HG03457 (cell line): ENCODE measurements at regions not wholly inside any gene's neighbourhood (a gene's known extent, or its start where the extent isn't known, plus 50 kb on each side); places are given as distances from the start of the nearest gene placed in this dataset.
"Not testable (repeated sequence)": the region's sequence is repeated elsewhere in the genome, so short reads cannot be mapped to it uniquely, and the experiment has no call there.

Source experiments
- ATAC-seq: cut with Tn5 transposase; IDR thresholded peaks from one replicate; pipeline ENCODE4 v1.9.1; 2021; ENCODE audit warnings: moderate number of reproducible peaks; ENCODE audit not compliant: unreplicated experiment

DNA sequence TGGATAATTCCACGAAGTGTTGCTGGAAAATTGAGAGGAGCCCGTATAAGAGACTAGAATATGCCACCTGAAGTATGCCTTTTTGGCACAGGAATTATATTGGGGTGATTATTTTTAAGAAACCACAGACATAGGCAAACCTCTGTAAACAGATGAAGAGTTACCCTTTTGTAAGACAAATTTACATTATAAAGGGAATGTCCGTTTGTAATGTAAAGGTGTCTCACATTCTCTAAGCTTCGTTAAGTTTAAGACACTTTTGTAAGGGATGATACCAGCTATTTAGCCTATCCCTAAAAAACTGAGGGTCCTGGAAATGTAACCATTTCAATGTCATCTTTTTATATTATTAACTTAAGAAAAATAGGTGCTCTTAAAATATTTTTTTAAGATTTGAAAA is 432.8 kb upstream of the SYT4 start:
- ATAC-seq: no peak

DNA sequence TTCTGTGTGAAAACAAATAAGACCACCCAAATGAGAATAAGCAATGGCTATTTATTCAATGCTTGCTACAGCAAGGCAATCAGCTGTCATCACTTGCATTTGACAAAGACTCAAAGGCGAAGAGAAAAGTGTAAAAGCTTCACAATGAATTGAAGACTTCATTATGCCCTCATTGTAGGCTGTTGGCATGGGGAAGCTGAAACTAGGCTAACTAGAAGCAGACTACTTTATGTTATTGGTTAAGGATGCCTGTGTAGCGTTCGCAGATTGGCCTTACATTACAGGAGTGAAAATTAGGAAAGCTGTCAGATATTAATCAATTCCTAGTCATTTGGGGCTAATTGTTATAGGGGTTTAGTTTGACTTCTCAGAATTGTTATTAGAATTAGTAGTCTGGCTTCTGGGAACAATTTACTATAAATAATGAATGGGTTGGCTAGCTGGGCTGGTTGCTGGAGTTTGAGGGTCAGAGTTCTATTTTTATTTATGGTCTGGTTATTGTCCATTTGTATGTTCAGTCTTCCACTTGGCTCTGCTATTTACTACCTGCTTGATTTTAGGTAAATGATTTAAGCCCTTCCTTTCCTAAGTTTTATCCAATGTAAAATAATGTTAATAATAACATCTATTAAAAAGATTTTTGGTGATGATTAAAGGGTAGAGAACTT is 437.2 kb upstream of the SYT4 start:
- ATAC-seq: no peak

DNA sequence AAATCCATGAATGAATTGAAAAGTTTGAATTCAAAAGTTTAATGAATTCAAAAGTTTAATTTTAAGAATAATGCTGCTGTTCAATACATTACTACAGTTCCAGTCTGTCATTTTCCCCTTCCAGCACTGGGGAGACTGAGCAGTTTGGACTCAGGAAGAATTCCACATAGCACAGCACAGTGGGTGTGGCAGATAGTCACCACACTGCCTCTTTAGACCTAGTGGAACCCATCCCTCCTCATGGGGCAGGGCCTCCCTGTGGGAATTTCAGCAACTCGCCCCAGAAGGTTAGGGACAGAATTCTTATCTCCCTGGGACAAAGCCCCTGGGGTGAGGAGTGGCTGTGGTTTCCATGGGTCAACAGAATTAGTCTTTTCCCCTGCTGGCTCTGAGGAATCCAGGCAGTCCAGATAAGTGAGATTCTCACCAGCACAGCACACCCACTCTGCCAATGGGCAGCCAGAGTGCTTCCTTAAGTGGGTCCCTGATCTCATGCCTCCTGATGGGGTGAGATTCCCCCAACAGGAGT is 442.0 kb upstream of the SYT4 start:
- ATAC-seq: no peak

DNA sequence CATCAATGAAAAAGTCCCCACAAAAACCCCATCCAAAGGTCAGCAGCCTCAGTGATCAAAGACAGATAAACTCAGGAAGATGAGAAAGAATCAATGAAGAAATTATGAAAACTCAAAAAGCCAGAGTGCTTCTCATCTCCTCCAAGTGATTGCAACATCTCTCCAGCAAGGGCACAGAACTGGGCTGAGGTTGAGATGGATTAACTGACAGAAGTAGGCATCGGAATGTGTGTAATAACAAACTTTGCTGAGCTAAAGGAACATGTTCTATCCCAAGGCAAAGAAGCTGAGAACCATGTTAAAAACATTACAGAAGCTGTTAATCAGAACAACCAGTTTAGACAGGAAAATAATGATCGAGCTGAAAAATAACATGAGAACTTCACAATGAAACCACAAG is 442.8 kb upstream of the SYT4 start:
- no peak for ATAC-seq

DNA sequence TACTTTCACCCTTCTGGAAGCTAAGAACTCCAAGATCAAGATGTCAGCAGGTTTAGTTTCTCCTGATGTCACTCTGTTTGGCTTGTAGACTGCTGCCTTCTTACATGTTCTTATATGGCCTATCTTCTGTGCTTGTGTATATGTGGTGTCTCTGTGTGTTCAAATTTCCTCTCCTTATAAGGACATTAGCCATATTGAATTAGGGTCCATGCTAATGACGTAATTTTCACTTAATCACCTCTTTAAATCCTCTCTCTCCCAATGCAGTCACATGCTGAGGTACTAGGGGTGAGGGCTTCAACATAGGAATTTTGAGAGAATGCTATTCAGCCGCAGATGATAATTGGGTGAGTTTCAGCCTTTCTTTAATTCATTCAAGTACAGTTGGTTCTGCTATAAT is 458.3 kb upstream of the SYT4 start:
- ATAC-seq: no peak

DNA sequence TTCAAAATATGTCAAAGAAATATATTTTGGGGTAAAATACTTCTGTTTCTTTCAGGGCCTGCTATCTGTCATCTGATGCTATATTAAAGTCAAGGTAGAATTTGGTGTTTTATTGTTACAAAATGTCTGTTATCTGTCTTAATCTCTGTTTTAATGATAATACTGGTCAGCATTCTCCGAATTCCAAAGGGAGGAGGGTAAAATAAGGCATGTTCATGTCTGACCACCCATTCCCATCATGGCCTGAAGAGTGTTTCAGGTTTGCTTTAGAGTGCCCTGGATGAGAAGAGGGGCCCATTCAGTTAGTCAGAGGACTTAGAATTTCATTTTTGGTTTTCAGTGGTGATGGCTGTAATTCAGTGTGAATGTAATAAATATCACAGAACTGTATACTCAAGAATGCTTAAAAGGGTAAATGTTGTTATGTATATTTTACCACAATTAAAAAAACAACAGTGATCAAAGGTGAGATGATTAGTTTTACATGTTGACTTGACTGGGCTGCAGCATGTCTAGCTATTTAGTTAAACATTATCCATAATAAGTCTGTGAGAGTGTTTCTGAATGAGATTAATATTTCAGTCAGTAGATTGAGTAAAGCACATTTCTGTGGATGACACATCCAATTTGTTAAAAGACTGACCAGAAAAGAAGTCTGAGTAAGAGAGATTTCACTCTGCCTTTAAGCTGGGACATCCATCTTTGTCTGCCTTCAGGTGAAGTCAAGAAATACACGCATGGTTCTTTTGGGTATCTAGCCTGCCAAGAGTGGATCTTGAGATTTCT is 467.9 kb upstream of the SYT4 start:
- ATAC-seq: no peak

DNA sequence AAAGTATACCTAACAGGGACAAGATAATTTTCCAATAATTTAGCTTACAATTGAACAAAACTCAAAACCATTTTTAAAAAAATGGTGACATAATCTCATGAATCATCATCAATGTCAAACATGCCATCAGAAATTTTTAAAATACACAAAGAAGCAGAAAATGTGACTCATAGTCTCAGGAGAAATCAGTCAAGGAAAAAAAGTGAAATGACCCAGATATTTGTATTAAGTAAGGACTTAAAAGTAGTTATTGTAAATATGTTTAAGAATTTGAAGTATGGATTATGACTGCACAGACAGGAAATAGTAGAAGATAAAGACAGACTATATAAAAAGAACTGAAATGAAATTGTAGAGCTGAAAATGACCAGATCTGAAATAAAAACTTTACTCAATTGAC is 473.9 kb upstream of the SYT4 start:
- no peak for ATAC-seq

DNA sequence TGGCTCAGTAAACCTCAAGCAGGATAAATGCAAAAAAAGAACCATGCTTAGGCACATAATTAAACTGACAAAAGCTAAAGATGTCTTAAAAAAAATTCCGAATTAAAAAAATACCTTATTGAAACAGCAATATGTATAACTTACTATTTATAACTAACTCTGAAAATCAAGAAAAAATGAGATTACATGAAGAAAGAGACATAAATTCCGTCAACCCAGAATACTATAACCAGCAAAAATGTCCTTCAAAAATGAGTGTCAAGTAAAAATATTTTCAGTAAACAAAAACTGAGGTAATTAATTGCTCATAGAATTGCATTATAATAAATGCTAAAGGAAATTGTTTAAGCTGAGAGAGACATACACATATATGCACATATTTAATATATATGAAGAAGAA is 474.5 kb upstream of the SYT4 start:
- ATAC-seq: no peak

DNA sequence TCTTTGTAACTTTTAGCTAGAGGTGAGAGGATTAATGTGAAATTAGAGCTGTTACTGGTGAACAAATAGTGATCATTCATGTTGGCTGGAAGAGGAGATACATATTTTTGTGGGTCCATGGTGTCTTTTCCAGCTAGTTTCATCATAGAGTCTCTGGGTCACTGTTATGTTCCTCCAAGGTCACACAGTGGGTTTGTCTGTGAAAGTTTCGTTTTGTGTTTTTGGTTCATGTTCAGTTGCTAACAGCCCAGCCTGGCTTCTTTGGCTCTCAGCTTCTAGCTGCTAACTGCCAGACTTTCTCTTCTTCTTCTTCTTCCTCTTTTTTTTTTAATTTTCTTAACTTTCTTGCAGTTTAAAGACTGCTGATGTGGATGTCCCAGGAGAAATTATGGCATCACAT is 480.0 kb upstream of the SYT4 start:
- ATAC-seq: no peak

DNA sequence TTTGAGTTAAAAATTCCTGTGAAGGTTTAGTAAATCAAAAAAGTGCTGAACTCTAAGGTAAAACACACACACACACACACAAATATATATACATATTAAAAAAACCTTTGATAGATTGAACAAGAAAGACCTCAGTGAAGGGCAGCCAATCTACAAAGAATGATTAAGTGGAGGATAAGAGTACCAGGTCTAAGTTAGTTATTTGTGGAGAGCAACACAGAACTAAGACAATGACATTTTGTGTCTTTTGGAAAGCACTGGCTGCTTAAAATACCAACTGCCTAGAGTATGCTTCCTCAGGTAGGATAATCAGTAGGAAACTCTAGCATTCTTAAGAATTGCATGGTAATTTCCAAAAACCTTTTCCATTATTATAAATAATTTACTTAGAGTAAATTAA is 481.4 kb upstream of the SYT4 start:
- no peak for ATAC-seq

DNA sequence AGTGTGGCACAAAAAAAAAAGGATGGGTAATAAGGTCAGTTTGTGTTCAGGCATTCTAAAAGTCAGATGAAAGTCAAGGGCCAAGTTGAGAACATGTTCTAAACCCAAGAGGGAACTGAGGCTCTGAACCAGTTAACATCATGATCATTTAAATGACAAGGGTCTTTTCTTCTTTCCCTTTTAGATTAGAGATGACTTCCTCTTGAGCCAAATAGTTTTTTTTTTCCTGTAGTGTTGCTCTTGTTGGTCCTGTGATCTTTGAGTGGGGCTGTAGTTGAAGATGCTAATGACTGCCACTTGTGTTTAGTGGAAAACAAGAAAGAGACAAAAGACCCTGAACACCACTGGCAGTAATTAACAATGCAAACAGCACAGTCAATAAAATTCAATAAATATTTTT is 482.7 kb upstream of the SYT4 start:
- no peak for ATAC-seq

DNA sequence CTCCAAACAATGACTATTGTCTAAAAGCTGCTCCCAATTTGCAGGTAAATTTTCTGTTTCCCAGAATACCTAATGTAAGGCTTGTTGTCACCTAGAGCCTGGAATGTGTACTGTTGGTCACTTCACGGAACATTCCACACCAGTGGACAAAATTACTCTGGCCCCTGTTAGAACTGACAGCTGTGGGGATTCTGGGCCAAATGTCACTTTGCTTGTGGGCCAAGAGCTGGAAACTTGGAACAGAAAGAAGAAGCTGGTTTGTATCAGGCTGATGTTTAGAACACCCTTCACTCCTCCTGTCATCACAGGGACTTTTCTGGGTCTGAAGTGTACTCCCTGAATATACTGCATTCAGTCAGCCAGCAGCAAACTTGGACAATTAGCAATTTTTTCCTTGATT is 495.6 kb upstream of the SYT4 start:
- no peak for ATAC-seq

DNA sequence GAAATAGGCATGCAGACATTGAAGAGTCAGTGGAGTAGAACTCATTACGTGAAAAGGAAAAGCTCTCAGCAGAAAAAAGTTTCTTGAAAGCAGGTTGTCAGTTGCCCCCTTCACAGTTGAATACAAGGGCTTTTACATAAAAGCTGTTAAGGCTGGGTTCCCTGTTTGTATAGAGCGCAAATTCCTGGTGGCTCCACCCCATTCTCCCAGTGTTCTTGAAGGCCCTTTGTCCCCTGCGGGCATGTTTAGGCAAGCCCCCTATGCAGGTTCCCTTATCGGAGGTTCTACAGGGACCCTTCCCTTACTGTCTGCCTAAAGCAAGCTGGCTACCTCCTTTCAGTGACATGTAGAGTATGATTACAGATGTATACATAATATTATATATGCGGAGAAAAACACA is 497.2 kb upstream of the SYT4 start:
- no peak for ATAC-seq

DNA sequence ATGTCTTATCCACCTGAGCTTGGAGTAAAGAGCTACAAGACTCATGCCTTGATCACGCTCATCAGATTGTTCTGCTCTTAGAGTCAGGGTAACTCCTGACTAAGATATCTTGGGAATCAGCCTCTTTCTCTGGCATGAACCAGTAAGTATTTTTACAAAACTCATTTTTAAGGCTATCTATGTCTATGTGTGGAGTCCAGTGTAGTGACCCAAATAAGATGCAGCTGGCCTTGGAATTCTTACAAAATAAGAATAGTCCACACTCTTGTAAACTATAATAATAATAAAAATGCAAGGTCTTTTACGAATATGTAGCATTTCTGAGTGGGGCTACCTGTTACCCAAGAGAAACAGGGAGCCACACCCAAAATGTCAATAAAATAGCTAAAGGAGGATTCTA is 498.3 kb upstream of the SYT4 start:
- no peak for ATAC-seq

DNA sequence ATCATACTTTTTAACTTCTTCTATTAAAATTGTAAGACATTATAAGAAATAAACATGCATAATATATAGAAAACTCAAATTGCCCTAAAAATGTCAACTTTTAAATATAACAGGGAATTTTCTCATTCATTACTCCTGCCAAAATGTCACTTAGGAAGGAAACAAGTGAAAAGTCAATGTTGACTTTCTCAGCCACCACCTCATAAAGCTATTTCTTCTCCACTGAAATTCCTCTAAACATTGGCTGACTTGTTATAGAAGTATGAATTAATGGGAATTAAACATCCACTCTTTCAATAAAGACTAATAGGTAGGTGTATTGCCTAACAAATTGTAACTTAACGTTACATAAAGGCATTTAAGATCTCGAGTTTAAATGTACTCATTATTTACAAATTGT is 499.7 kb upstream of the SYT4 start:
- ATAC-seq: no peak

DNA sequence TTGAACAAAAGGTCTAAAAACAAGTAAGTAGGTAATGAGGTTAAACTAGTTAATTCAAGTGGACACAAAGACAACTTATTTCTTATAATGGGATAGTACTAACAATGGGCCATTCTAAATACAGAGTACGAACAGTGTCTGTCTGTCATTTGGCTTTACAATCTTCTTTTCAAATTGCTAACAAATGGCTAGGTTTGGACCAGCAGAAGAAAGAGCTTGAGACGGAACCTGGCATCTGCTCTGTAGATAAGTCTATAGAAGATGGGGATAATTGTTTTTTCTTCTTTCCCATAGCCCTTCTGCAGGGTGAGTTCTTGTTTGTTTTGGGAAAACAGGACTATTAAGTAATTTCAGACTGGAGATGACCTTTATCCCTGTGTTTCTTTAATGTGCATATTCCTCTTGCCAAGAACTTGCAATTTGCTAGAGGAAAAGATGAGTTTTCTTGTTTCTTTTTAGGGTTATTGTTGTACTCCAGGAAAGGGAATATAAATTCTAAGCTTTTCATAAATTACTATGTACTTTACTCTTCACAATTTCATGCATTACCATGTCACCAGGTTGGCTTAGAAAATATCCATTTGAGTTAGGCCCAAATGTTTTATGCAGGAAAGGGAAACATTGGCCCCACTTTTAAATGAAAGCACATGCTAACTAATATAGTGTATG is 500.5 kb upstream of the SYT4 start:
- no peak for ATAC-seq

DNA sequence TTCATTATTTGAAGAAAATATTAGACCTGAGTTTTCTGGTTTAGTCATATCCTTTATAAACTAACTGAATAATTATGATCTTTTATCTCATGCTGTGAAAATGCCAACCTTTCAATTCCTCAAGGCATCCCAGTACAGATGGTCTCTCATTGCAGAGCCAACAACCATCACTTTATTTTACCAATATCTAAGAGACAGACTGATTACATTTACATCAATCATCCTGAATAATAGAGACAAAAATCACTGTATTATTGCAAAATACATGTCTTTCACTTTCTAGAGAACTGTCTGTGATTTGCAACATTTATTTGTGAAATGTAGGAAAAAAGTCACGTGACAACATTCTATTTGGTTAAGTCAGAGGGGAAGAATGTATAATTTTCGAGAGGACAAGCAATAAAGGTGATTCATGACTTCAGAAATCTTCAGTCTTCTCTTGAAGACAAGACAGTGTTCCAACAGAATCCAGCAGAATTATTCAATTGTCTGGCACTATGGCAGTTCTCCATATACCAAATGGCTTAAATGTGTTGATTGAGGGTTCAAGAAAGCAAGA is 503.6 kb upstream of the SYT4 start:
- ATAC-seq: no peak

DNA sequence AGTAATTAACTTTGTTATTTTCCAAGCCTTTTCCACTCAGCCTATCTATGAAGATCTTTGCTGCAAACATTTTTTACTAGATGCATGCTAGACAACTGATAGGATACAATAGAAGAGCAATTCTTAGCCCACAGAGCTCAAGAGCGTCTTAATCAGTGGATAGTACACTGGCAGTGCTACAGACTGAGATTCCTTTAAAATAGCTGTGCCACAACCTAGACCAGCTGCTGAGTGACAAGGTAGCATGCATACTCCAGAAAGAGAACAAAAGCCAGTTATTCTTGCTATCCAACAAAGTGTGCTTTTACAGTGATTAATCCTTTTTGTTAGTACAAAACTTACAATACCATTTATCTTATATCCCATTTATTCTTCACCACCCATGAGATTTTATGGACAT is 507.9 kb upstream of the SYT4 start:
- ATAC-seq: no peak

DNA sequence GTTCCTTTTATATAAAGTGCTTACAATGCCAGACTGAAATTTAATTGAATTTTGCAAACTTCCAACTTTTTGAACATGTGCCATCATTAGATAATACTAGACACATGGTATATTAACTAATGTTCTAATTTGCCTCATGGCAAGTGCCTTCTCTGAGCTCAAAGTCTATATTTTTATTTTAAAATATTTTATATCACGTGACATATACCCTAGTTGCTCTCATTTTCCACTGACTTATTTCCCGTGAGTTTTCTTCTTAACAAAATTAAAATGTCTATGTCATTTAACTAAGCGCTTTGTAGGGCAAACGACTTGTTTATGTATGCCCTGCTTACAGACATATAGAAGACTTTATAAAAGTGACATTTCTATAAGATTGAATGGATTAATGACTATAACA is 509.6 kb upstream of the SYT4 start:
- ATAC-seq: no peak

DNA sequence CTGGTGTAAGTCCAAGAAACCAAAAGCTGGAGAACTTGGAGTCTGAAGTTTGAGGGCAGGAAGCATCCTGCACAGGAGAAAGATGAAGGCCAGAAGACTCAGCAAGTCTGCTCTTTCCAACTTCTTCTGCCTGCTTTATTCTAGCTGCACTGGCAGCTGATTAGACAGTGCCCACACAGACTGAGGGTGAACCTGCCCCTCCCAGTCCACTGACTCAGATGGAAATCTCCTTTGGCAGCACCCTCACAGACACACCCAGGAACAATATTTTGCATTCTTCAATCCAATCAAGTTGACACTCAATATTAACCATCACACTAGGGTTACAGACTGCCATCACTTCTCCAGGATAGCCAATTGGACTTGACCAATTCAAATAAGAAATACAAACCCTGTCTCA is 510.4 kb upstream of the SYT4 start:
- ATAC-seq: not testable (repeated sequence)

DNA sequence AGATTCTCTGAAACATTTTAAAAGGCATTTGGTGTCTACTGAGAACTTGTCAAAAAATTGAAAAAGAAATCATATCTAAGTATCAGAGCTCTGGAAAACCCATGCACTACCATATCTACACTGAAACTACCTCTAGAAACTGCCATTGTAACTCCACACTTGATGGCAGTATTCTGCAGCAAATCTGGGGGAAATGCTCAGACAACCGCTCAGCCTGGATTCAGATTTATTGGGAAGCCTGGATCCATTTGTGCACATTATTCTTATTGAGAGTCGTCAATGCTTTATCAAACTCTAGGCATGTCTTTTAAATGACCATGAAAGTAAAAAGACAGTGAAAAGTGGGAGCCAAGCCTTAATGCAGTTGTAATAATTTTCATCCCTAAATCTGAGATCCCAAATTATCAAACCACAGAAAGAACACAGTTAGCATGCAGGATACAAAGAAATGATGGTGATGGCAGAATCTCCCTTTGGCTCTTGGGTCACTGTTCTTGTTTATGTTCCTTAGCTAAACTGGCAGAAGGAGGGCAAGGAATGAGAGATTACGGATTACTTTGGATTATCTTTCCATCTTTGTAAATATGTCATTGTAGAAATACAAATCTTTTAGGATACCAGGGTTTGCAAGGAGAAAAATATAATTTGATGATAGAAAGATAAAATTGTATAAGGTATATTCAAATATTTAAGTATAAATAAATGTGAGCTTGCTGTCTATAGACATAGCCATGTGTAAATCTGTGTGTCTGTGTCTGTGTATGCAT is 512.1 kb upstream of the SYT4 start:
- ATAC-seq: no peak
